ENCODE measurements at regions not wholly inside any gene's neighbourhood (a gene's known extent, or its start where the extent isn't known, plus 50 kb on each side); places are given as distances from the start of the nearest gene placed in this dataset.

DNA sequence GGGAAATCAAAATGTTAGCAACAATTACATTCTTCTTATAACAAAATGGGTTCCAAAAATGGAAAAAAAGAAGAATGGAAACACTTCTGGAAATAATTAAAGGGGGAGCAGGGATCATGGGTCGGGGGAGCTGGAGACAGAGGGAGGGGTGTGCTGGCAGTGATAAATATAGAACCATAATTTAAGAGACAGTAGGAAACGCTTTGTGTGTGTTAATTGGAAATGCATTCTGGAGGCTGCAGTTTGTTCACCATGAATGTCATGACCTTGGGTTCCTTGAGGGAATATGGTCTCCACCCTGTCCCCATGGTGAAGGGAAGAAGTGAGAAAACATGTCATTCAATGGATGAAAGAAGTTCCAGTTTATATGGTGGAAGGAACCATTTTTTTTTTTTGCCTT lies 540.7 kb downstream of the TNS1 start:
- Histone ChIP-seq H3K9me3 (no peaks in the 10 kb centered on the region), H3K4me3 (no peak overlapping the region), H3K36me3 (no peaks in the 10 kb centered on the region), H3K27ac (no peak overlapping the region), H3K4me1 (replicated peaks) (no peaks in the 10 kb centered on the region), H3K27me3 (replicated peaks; ENCODE audit: insufficient read depth) (no peaks in the 10 kb centered on the region)
- TF ChIP-seq, protein P1, sequence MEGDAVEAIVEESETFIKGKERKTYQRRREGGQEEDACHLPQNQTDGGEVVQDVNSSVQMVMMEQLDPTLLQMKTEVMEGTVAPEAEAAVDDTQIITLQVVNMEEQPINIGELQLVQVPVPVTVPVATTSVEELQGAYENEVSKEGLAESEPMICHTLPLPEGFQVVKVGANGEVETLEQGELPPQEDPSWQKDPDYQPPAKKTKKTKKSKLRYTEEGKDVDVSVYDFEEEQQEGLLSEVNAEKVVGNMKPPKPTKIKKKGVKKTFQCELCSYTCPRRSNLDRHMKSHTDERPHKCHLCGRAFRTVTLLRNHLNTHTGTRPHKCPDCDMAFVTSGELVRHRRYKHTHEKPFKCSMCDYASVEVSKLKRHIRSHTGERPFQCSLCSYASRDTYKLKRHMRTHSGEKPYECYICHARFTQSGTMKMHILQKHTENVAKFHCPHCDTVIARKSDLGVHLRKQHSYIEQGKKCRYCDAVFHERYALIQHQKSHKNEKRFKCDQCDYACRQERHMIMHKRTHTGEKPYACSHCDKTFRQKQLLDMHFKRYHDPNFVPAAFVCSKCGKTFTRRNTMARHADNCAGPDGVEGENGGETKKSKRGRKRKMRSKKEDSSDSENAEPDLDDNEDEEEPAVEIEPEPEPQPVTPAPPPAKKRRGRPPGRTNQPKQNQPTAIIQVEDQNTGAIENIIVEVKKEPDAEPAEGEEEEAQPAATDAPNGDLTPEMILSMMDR (IDR thresholded peaks at IDR 0.05), result no peak
- TF ChIP-seq POLR2AphosphoS5 (IDR thresholded peaks at IDR 0.05) (no peak), POLR2A (IDR thresholded peaks at IDR 0.05) (no peak)
- intact Hi-C loops (cut with DNase I), result no loop called here
- no peak for DNase-seq (ENCODE audit: low spot score)
- 61% methylated on average over 2 of the region's 2 CpGs for WGBS

DNA sequence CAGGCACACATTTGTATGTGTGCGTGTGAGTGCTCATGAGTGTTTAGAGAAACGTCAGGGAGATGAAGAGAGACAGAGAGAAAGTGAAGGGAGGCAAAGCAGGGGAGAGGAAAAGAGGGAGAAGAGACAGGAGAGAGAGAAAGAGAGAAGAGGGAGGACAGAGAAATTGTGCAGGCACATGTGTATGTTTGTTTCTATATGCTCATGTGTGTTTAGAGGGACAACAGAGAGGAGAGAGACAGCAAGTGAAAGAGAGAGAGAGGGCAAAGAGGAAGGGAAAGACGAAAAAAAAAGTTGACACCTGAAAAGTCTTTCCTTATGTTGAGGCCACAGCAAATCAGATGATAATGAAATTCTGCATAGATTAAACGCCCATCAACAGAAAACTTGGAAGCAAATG lies 541.1 kb downstream of the TNS1 start:
- 84% methylated on average over 4 of the region's 4 CpGs for WGBS
- TF ChIP-seq POLR2A (IDR thresholded peaks at IDR 0.05) (no peak), POLR2AphosphoS5 (IDR thresholded peaks at IDR 0.05) (no peak)
- TF ChIP-seq, protein P1 (IDR thresholded peaks at IDR 0.05), result no peak
- H3K27ac ChIP-seq, result no peak overlapping the region
- H3K4me3 ChIP-seq, result no peak overlapping the region
- no peaks in the 10 kb centered on the region for H3K9me3 ChIP-seq
- no peaks in the 10 kb centered on the region for H3K36me3 ChIP-seq
- intact Hi-C loops (cut with DNase I), result no loop called here
- DNase-seq (ENCODE audit: low spot score), result no peak
- H3K4me1 ChIP-seq (replicated peaks), result no peaks in the 10 kb centered on the region
- no peaks in the 10 kb centered on the region for H3K27me3 ChIP-seq (replicated peaks; ENCODE audit: insufficient read depth)

DNA sequence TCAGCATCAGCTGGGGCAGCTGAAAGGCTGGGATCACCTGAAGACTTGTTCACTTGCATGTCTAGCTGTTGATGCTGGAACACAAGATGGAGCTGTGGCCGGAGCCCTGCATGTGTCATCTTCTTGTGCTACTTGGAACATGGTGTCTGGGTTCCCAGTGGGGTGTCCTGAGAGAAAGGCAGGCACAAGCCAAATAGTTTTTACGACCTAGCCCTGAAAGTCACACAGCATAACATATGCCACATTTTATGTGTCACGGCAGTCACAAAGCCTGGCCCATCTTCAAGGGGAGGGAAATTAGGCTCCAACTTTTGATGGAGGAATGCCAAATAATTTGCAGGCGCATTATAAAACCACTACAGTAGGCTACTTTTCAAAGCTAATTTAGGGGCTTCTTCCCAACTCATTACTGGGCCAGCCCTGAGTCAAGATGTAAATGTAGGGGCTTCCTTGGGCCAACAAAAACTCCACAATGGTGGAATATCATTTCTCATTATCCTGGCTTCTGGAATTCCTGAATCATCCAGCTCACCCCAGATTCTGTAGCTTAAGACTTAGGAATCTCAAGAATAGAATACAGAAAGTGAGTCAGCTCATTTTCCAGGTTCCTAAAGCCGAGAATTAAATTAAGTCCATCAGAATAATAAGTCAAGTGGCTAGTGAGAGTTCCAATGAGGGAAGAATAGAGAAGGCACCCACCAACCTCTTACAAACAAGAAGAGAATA lies 543.0 kb downstream of the TNS1 start:
- Histone ChIP-seq H3K36me3 (no peaks in the 10 kb centered on the region), H3K27me3 (replicated peaks; ENCODE audit: insufficient read depth) (no peaks in the 10 kb centered on the region), H3K4me1 (replicated peaks) (no peaks in the 10 kb centered on the region), H3K9me3 (no peaks in the 10 kb centered on the region), H3K27ac (no peak overlapping the region), H3K4me3 (no peak overlapping the region)
- intact Hi-C loops (cut with DNase I), result no loop called here
- 60% methylated on average over 5 of the region's 5 CpGs for WGBS
- TF ChIP-seq POLR2AphosphoS5 (IDR thresholded peaks at IDR 0.05) (no peak), POLR2A (IDR thresholded peaks at IDR 0.05) (no peak)
- TF ChIP-seq, protein P1 (IDR thresholded peaks at IDR 0.05), result no peak
- no peak for DNase-seq (ENCODE audit: low spot score)

DNA sequence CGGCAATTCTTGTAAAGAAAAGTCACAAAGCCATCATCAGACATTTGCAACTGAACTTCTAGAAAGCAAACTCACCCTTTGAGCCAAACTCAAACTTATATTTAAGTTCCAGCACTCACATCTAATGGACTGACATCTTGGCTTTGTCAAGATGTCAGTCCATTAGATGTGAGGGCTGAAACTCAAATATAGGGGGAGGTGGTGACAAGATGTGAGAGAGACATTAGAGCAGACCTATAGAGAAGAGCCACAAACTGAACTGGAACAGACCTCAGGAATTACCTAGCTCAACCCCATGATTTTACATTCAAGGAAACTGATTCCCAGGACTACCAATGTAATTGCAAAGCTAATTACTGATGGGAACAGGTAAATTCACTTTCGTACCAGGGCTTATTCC lies 543.8 kb downstream of the TNS1 start:
- H3K4me3 ChIP-seq, result no peak overlapping the region
- intact Hi-C loops (cut with DNase I), result no loop called here
- TF ChIP-seq POLR2A (IDR thresholded peaks at IDR 0.05) (no peak), POLR2AphosphoS5 (IDR thresholded peaks at IDR 0.05) (no peak)
- TF ChIP-seq, protein P1 (IDR thresholded peaks at IDR 0.05), result no peak
- no peaks in the 10 kb centered on the region for H3K9me3 ChIP-seq
- 97% methylated on average over 2 of the region's 2 CpGs for WGBS
- no peaks in the 10 kb centered on the region for H3K27me3 ChIP-seq (replicated peaks; ENCODE audit: insufficient read depth)
- H3K27ac ChIP-seq, result no peak overlapping the region
- DNase-seq (ENCODE audit: low spot score), result no peak
- no peaks in the 10 kb centered on the region for H3K4me1 ChIP-seq (replicated peaks)
- no peaks in the 10 kb centered on the region for H3K36me3 ChIP-seq

DNA sequence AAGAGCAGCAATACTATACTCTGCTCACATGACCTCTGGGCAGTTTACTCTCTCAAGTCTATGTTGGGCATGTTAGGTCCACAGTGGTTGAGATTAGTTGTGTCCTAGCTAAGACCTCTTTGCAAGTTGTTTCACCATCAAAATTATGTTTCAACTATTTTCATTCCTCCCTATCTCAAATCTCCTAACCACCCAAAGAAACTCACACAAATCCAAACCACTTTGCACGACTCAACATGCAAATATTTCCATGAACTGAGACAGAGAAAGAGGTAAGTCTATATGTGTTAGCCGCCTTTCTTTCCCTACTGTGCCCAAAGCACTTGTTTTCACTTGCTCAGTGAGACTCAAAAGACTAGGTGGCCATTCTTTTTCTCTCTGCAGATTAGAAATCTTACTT lies 546.8 kb downstream of the TNS1 start:
- intact Hi-C loops (cut with DNase I), result no loop called here
- TF ChIP-seq, protein P1 (IDR thresholded peaks at IDR 0.05), result no peak
- TF ChIP-seq POLR2A (IDR thresholded peaks at IDR 0.05) (no peak), POLR2AphosphoS5 (IDR thresholded peaks at IDR 0.05) (no peak)
- Histone ChIP-seq H3K36me3 (no peaks in the 10 kb centered on the region), H3K27ac (no peak overlapping the region), H3K9me3 (no peaks in the 10 kb centered on the region), H3K4me1 (replicated peaks) (no peaks in the 10 kb centered on the region), H3K27me3 (replicated peaks; ENCODE audit: insufficient read depth) (no peaks in the 10 kb centered on the region), H3K4me3 (no peak overlapping the region)
- no peak for DNase-seq (ENCODE audit: low spot score)
- WGBS, result 64% methylated on average over 2 of the region's 2 CpGs

All from prostate gland (tissue), 2 donors.